T1000 (cell line): ENCODE measurements at regions not wholly inside any gene's neighbourhood (a gene's known extent, or its start where the extent isn't known, plus 50 kb on each side); places are given as distances from the start of the nearest gene placed in this dataset.
"Not testable (repeated sequence)": the region's sequence is repeated elsewhere in the genome, so short reads cannot be mapped to it uniquely, and the experiment has no call there.

Experiments used
- DNase-seq: peaks from one replicate; lab custom pipeline; 2025; ENCODE audit warnings: mixed read lengths; lab: John Stamatoyannopoulos, UW

- no peak for DNase-seq
Observed at GRCh38 chr5:120344181-120344580, 119.9 kb upstream of the PRR16 start.

- no peak for DNase-seq
Observed at GRCh38 chr5:120345947-120346346, 118.2 kb upstream of the PRR16 start.

- DNase-seq: not testable (repeated sequence)
Observed at GRCh38 chr5:120351071-120351470, 113.0 kb upstream of the PRR16 start.

- DNase-seq: no peak
Observed at GRCh38 chr5:120354126-120354525, 110.0 kb upstream of the PRR16 start.

- DNase-seq: no peak
Observed at GRCh38 chr5:120358949-120359348, 105.2 kb upstream of the PRR16 start.

- no peak for DNase-seq
Observed at GRCh38 chr5:120361941-120362340, 102.2 kb upstream of the PRR16 start.

- DNase-seq: no peak
Observed at GRCh38 chr5:120362426-120362825, 101.7 kb upstream of the PRR16 start.

GRCh38 chr5:120365656-120366446 lies 98.2 kb upstream of the PRR16 start:
- no peak for DNase-seq

GRCh38 chr5:120367896-120368634 lies 96.0 kb upstream of the PRR16 start:
- DNase-seq: no peak

GRCh38 chr5:120368923-120369715 lies 95.0 kb upstream of the PRR16 start:
- no peak for DNase-seq

- DNase-seq: no peak
Observed at GRCh38 chr5:120372899-120373298, 91.2 kb upstream of the PRR16 start.

- DNase-seq: no peak
Observed at GRCh38 chr5:120375248-120375647, 88.9 kb upstream of the PRR16 start.

- no peak for DNase-seq
Observed at GRCh38 chr5:120380644-120381043, 83.5 kb upstream of the PRR16 start.

GRCh38 chr5:120382833-120383232 lies 81.3 kb upstream of the PRR16 start:
- no peak for DNase-seq

GRCh38 chr5:120386981-120387380 lies 77.1 kb upstream of the PRR16 start:
- DNase-seq: no peak

- DNase-seq: no peak
Observed at GRCh38 chr5:120388016-120388781, 75.9 kb upstream of the PRR16 start.

- no peak for DNase-seq
Observed at GRCh38 chr5:120394259-120394658, 69.8 kb upstream of the PRR16 start.

GRCh38 chr5:120396186-120396585 lies 67.9 kb upstream of the PRR16 start:
- no peak for DNase-seq

- DNase-seq: no peak
Observed at GRCh38 chr5:120400356-120400755, 63.7 kb upstream of the PRR16 start.

GRCh38 chr5:120402606-120403005 lies 61.5 kb upstream of the PRR16 start:
- DNase-seq: no peak

GRCh38 chr5:120405286-120405864 lies 58.7 kb upstream of the PRR16 start:
- no peak for DNase-seq
